ENCODE measurements at regions not wholly inside any gene's neighbourhood (a gene's known extent, or its start where the extent isn't known, plus 50 kb on each side); places are given as distances from the start of the nearest gene placed in this dataset.
"Not testable (repeated sequence)": the region's sequence is repeated elsewhere in the genome, so short reads cannot be mapped to it uniquely, and the experiment has no call there.

- peaks cover 7% of the 10 kb centered on the region for H3K27me3 Mint-ChIP-seq (ENCODE audit: unreplicated experiment)
- DNase-seq (ENCODE audit: low spot score), result no peak
- no peak for TF ChIP-seq CTCF (IDR thresholded peaks at IDR 0.05; ENCODE audit: unreplicated experiment)
- peaks cover 2% of the 10 kb centered on the region for H3K4me1 Mint-ChIP-seq (ENCODE audit: unreplicated experiment)
- H3K27ac Mint-ChIP-seq (ENCODE audit: unreplicated experiment), result no peak overlapping the region
- no peak overlapping the region for H3K4me3 Mint-ChIP-seq (ENCODE audit: unreplicated experiment)
- H3K36me3 Mint-ChIP-seq (ENCODE audit: low read depth, unreplicated experiment), result peaks cover 3% of the 10 kb centered on the region
- no peaks in the 10 kb centered on the region for H3K9me3 Mint-ChIP-seq (ENCODE audit: unreplicated experiment)
Measured at GRCh38 chr16:85202631-85203461, 90.6 kb upstream of the CIBAR2 start.

- no peak for DNase-seq (ENCODE audit: low spot score)
- Mint-ChIP-seq H3K4me1 (ENCODE audit: unreplicated experiment) (peaks cover 2% of the 10 kb centered on the region), H3K9me3 (ENCODE audit: unreplicated experiment) (no peaks in the 10 kb centered on the region), H3K27me3 (ENCODE audit: unreplicated experiment) (peaks cover 7% of the 10 kb centered on the region), H3K36me3 (ENCODE audit: low read depth, unreplicated experiment) (peaks cover 3% of the 10 kb centered on the region), H3K4me3 (ENCODE audit: unreplicated experiment) (no peak overlapping the region), H3K27ac (ENCODE audit: unreplicated experiment) (no peak overlapping the region)
- no peak for TF ChIP-seq CTCF (IDR thresholded peaks at IDR 0.05; ENCODE audit: unreplicated experiment)
Measured at GRCh38 chr16:85203462-85203813, 91.2 kb upstream of the CIBAR2 start.

- Mint-ChIP-seq H3K36me3 (ENCODE audit: low read depth, unreplicated experiment) (peaks cover 3% of the 10 kb centered on the region), H3K27ac (ENCODE audit: unreplicated experiment) (peak overlapping the region; percentile 27), H3K4me3 (ENCODE audit: unreplicated experiment) (peak overlapping the region; percentile 17), H3K27me3 (ENCODE audit: unreplicated experiment) (peaks cover 7% of the 10 kb centered on the region), H3K9me3 (ENCODE audit: unreplicated experiment) (no peaks in the 10 kb centered on the region), H3K4me1 (ENCODE audit: unreplicated experiment) (peaks cover 2% of the 10 kb centered on the region)
- DNase-seq (ENCODE audit: low spot score), result no peak
- TF ChIP-seq CTCF (IDR thresholded peaks at IDR 0.05; ENCODE audit: unreplicated experiment), result no peak
Measured at GRCh38 chr16:85204242-85205010, 92.2 kb upstream of the CIBAR2 start.

- H3K4me3 Mint-ChIP-seq (ENCODE audit: unreplicated experiment), result not testable (repeated sequence)
Measured at GRCh38 chr16:85205257-85205656, 93.0 kb upstream of the CIBAR2 start.

GRCh38 chr16:85205747-85206471 is 93.6 kb upstream of the CIBAR2 start:
- Mint-ChIP-seq H3K4me1 (ENCODE audit: unreplicated experiment) (peaks cover 2% of the 10 kb centered on the region), H3K27me3 (ENCODE audit: unreplicated experiment) (peaks cover 7% of the 10 kb centered on the region), H3K4me3 (ENCODE audit: unreplicated experiment) (no peak overlapping the region), H3K27ac (ENCODE audit: unreplicated experiment) (no peak overlapping the region), H3K36me3 (ENCODE audit: low read depth, unreplicated experiment) (peaks cover 3% of the 10 kb centered on the region), H3K9me3 (ENCODE audit: unreplicated experiment) (no peaks in the 10 kb centered on the region)
- TF ChIP-seq CTCF (IDR thresholded peaks at IDR 0.05; ENCODE audit: unreplicated experiment), result no peak
- no peak for DNase-seq (ENCODE audit: low spot score)

More at GRCh38 chr16:85205257-85205656, 93.0 kb upstream of the CIBAR2 start:
- DNase-seq (ENCODE audit: low spot score); H3K4me1 Mint-ChIP-seq (ENCODE audit: unreplicated experiment); H3K27ac Mint-ChIP-seq (ENCODE audit: unreplicated experiment); H3K27me3 Mint-ChIP-seq (ENCODE audit: unreplicated experiment); H3K36me3 Mint-ChIP-seq (ENCODE audit: low read depth, unreplicated experiment); H3K9me3 Mint-ChIP-seq (ENCODE audit: unreplicated experiment): not testable (repeated sequence)

Measured in endothelial cell (in vitro differentiated cells).